Middle frontal gyrus (tissue), 1 donor: ENCODE measurements at regions not wholly inside any gene's neighbourhood (a gene's known extent, or its start where the extent isn't known, plus 50 kb on each side); places are given as distances from the start of the nearest gene placed in this dataset.
"Not testable (repeated sequence)": the region's sequence is repeated elsewhere in the genome, so short reads cannot be mapped to it uniquely, and the experiment has no call there.

Experiments
- DNase-seq: peaks from one replicate; pipeline ENCODE4 v3.0.0-alpha.2; 2015; ENCODE audit warnings: low spot score; ENCODE audit errors: extremely low spot score

DNA sequence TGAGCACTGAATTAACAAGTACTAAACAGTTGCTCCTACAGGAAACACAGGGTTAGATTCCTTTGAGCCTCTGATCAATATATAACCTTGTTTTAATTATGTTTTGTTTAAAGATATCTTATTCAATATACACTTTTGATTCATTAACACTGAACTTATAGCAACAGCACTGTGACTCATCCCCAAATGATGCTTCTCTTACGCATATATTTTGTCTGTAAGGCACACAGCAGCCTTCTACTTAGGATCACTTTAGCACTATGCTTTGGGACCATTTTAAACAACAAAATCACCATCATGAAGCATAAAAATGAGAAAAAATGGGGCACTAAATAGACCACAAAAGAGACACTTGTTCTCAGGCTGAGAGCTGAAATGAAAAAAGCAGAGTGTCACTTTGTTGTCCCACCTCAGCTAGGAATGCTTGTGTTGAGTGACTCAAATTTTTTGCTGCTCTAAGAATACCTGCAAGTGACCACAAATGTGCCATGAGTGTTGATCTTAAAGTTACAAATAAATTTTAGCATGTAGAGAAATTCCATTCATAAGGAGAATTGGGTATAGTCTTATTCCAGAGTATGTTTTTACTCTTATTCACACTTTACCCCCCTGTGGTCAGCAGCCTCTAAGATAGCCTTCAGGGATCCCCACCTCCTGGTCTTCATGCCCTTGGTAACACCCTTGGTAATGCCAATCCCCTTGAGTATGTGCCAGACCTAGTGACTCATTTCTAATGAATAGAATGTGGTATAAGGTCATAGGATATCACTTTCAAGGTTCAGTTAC is 252.7 kb upstream of the IL12B start:
- DNase-seq: no peak

DNA sequence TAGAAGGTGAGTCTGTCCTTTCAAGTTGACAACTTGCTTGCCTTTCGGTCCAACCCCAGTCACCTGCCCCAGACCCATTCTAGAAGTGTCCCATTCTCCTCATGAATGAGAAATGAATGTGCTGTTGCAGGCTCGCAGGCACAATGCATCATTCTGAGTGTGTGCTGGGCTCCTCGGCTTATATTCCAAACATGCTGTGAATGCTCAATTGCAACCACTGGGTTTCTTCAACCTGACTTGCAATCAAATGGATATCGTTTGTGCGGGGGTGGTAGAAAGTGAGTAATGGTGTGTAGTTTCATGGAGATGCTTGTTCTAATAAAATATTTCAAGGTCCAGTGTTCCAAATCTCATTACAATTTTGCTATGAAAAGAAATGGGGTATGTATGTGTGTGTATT is 256.6 kb upstream of the IL12B start:
- DNase-seq: no peak

DNA sequence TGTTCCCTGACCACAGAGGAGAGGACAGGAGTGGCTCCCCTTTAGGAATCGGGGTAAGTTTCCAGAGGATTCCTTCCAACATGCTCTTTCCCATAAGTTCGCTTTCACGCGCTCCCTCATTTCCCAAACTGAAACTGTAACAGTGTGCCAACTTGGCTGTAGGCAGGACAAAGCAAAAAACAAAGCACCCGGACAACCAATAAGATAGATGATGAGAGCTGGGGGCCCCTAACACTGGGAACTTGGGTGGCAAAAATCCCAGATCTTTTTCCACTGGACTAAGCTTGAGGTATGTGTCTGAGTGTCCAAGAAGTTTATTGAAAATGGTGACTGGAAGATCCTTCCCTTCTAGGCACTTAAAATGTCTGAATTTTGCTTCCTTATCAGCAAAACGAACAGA is 258.7 kb upstream of the IL12B start:
- DNase-seq: no peak

DNA sequence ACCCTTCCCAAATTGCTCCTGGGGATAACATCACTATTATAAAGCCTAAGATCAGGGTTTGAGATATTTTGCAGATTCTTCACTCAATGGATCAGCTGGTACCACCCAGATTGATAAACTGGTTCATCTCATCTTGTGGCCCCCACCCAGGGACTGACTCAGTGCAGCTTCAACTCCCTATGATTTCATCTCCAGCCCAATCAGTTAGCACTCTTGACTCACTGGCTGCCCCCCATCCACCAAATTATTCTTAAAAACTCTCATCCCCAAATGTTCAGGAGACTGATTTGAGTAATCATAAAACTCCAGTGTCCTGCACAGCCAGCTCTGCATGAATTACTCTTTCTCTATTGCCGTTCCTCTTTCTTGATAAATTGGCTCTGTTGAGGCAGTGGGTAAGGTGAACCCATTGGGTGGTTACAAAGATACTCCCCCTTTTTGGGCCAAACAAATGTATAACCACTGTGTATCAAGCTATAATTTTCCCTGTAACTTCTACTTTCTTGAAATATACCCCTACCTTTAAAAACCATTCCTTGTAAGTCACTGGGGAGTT is 263.3 kb upstream of the IL12B start:
- DNase-seq: no peak

DNA sequence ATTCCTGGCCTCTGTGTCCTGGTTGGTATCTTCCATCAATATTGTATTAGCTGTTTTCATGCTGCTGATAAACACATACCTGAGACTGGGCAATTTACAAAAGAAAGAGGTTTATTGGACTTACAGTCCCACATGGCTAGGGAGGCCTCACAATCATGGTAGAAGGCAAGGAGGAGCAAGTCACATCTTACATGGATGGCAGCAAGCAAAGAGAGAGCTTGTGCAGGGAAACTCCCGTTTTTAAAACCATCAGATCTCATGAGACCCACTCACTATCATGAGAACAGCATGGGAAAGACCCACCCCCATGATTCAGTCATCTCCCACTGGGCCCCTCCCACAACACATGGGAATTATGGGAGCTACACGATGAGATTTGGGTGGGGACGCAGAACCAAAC is 265.3 kb upstream of the IL12B start:
- DNase-seq: not testable (repeated sequence)

DNA sequence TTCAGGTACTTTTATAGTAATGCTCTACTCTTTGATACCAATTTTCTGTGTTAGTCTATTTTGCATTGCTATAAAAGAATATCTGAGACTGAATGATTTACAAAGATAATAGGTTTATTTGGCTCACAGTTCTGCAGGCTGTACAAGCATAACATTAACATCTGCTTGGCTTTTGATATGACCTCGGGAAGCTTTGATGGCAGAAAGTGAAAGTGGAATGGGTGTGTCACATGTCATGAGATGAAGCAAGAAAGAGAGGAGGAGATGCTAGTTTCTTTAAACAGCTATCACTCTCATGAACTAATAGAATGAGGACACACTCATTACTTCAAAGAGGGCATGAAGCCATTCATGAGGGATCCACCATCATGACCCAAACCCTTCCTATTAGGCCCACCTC is 270.9 kb upstream of the IL12B start:
- DNase-seq: no peak

DNA sequence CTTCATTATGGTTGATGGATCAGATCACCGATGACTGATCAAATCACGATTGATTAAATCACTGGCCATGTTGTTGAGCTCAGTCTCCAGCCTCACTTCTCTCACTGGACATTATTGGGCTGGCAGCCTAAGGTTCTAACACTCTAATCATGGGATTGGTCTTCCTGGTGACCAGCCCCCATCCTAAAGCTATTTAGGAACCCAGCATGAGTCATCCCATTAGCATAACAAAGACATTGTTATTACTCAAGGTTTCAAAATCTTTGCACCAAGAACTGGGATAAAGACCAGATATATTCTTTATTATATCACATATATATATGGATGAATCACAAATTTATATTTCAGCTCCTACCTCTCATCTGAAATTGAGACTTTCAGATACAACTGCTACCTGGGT is 272.1 kb upstream of the IL12B start:
- no peak for DNase-seq

DNA sequence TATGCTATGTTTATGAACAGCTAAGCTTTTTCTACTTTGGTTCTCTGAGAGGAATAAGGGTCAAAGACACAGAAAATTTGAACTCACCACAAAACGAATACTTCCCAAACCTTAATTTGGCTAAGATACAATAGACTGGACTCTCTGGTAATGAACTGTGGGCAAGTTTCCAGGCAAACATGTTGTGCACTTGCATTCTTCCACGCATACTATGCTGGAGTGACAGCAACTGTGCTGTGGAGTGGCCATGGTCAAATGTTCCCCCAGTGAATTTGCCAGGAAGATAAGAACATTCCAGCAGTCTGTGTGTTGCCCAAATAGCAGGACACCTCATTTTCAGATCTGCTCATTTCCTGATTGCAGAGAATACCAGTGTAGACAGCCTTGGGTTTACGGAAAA is 275.3 kb upstream of the IL12B start:
- no peak for DNase-seq

DNA sequence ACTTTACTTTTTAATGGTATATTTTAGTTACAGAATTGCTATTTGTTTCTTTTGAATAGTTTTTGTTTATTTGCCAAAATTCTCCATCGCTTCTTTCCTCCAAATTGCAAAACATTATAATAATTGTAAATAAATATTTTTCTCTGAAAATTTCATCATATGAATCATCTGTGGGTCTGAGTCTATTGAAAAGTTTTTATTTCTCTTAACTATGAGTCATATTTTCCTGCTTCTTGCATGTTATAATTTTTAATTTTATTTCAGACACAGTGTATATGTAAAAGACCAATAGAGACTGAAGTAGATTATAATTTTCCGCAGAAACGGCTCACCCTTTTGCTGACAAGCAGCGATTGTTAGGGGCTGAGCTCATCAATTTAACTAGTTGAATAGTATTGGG is 279.1 kb upstream of the IL12B start:
- DNase-seq: no peak

DNA sequence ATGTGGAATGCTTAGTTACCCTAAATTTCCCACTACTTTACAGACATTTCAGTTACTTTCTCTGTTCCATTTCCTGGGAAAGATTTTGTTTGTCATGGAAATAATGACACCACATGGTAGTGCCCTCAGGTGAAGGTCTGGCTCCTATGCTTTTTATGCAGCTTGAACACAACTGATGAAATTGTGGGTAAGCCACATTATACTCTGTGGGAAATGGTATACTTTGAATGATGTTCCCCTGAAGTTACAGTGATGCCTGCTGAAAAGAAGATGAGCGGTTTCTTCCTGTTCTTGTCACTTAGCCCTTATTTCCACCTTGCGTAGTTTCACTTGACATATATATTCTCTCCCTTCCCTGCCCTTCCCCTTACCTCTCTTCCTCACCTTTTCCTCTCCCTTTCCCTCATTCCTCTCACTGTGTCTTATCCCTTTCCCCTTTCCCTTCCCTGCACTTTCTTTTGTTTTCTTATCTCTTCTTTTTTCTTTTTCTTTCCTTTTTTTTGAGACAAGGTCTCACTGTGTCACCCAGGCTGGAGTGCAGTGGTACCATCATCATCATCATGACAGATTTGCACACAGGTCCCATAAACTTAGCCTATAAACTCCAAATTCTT is 280.8 kb upstream of the IL12B start:
- DNase-seq: no peak

DNA sequence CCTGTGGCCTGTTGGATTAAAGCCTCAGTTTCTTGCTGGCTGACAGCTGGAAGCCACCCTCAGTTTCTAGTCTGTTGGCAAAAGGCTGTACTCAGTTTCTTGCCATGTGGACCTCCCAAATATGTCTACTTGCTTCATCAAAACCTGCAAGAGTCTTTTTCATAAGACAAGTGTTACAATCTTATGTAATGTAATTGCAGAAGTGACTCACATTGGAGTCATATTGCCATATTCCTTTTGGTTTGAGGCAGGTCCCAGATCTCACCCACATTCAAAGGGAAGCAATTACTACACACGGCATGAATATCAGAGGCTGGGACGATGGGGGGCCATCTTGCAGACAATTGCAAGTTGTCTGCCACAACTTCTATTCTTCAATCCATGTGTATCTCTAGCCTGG is 286.7 kb upstream of the IL12B start:
- peak; percentile 11 for DNase-seq

DNA sequence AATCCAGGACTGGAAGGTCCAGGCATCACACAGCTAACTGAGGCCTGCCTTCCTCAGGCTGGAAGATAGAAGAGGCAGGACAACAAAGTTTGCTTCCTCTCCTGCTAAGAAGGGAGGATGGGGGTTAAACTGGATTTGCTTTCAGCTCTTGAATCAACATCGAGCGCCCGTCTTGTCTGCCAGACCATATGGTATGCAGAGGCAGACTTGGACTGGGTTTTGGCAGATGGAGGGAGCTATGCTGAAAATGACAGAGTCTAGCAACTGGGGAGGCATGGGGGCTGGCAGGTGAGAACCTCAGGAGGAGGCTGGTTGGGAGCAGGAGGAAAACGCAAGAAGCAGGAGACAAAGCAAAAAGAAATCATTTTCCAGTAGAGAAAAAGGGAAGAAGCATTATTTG is 289.5 kb upstream of the IL12B start:
- DNase-seq: peak; percentile 67

DNA sequence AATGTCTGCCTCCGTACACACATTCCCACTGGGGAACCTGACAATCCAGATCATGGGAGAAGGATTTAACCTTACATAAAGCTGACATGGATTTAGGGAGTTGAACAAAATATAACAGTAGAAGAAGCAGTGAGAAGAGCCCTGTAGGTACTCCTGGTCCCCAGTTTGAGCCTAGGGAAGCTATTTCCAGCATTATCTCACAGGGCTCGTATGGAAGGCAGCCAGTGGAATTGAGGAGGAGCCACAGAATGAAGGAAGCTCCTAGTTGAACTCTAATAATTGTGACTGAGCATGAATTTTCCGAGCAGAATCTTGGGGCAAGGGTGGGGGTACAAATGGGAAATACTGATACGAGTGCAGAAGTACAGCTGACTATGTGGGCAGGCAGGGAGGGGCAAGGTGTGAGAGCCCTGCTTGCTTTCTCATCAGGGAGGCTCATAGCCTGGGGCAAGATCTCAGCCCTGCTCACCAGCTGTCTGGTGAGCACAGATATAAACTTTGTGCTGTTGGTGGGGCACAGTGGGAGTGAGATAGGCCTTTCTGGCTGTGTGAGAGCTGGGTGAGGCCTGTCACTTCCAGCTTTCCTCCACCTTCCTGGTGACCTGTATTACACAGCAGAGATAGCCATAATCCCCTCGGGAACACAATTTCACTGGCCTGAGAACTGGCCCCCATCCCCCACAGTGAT is 290.7 kb upstream of the IL12B start:
- no peak for DNase-seq

DNA sequence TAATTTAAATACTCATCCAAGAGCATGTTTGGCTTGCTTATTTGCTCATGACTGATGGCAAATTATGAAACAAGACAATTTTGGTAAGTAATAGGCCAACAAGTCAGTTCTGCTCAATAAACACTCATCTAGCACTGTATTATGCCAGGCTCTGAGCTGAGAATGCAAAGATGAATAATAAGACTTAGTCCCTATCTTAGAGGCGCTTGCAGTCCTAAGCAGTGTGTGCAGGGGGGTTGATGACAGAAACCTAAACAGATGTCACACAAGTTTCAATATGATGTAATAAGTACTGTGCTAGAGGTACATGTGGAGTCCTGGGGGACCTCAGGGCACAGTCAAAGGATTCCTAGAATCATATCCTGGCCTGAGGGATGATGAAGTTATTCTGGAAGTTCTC is 287.6 kb upstream of the ADRA1B start:
- no peak for DNase-seq

DNA sequence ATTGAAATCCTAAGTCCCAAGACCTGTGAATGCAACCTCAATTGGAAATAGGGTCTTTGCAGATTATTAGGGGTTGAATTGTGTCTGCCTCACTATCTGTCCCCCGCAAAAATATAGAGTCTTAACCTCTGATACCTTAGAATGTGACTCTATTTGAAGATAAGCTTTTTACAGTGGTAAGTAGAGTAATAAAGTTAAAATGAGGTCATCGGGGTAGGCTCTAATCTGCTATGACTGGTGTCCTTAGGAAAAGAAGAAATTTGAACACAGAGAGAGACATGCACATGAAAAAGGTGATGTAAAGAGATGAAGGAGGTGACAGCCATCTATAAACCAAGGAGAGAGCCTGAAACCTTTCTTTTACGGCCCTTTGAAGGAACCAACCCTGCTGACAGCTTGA is 287.1 kb upstream of the ADRA1B start:
- no peak for DNase-seq

DNA sequence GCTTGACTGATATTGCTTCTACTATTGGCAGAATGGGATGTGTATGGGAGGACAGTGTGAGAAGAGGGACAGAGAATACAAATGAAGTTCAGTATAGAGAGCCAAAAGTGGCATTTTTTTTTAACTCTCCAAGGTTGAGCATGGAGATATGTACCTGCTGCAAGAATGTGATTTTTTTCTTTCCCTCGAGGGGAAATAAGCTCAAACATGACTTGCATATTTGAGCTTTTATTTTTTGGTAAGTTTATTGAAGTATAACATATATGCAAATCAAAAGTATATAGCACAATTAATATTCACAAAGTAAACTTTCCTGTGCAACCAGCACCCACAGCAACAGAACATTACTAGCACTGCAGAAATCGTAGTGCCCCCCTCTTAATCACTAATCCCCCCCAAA is 285.7 kb upstream of the ADRA1B start:
- DNase-seq: no peak

DNA sequence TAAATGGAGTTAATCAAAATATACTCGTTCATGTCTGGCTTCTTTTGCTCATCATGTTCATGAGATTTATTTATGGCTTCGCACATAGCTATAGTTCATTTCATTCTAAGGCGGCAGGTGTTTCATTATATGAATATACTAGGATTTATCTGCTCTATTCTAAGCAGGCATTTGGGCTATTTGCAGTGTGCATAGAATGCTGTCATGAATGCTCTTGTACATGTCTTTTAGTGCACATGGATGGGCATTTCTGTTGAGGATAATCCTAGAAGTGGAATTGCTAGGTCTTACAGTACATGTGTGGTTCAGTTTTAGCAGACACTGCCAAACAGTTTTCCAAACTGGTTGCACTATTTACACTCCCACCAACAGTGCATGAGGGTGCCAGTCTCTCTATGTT is 285.3 kb upstream of the ADRA1B start:
- DNase-seq: no peak

DNA sequence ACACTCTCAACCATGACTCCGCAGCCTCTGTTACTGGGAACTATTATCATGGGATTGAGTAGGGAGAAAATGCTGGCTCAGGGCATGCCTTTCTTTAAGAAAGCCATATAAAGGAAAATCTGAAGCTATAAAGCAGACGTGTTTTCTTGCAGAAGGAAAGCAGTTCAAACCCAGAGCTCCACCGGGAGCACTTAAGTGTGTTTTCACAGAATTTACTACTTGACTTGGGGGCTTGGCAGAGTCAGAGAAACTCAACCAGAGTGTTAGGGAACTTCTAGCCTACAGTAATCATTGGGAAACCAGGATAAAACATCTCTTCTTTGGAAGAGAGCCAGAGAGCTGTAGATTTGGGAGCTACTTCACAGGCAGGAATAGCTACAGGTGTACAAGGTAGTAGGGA is 283.4 kb upstream of the ADRA1B start:
- DNase-seq: no peak

DNA sequence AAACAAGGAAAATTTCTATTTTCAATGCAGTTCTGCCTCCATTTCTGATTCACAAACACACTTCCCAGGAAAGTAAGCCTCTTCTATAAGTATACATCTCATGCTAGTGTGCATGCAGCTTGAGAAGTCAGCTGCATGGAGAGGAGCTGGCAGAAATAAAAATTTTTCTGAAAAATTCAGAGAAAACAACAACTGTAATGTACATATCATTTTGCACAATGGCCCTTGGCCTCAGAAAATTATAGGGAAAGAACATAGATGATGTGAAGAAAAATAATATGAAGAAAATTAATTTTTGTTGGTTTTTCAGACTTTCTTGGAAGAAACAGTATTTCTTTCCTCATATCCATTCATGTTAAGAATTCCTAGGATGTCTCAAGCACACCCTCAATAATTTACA is 277.8 kb upstream of the ADRA1B start:
- DNase-seq: no peak

DNA sequence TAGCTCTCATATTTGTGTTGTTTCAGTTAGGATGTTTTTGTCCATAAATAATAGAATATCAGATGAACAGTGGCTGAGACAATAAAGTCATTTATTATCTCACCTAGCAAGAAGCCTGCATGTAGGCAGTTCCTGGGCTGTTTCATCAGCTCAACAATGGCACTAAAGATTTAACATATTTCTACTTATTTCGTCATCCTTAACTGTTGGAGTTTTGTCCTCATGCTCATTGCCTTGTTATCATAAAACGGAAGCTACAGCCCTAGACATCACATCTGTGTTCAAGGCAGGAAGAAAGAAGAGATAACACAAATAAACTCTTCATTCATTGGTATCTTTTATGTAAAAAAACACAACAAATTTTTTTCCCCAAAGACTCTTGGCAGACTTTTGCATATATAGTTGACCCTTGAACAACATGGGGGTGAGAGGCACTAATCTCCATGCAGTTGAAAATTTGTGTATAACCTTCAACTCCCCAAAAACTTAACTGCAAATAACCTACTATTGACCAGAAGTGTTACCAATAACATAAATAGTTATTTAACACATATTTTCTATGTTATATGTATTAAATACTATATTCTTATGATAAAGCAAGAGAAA is 277.2 kb upstream of the ADRA1B start:
- no peak for DNase-seq

DNA sequence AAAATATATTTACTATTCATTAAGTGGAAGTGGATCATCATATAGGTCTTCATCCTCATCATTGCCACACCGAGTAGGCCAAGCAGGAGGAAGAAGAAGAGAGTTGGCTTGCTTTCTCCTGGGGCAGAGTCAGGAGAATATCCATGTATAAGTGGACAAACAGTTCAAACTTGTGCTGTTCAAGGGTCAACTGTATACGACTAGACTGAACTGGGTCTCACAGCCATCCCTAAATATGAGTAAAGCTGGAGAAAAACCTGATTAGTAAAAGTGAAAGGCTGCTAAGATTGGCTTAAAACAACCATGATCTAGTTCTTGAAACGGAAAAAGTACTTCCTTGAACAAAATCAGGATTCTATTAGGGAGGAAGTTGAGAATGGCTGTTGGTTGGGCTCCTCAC is 276.7 kb upstream of the ADRA1B start:
- no peak for DNase-seq

DNA sequence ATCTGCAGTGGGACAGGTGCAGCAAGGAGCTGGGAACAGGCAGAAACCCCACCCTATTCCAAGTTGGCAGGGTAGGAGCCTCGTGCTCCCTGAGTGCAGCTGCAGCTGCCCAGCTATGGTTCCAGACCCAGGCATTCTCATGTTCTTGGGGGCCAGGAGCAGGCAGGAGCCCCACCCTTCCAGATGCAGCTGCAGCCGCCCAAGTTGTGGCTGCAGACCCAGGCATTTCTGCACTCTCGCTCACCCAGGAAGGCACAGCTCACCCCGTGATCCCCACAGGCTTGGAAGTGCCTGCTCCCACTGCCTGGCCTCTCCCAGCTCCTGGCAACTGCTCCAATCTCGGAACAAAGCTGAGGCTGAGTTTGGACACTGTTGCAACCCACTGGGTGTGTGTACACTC is 275.8 kb upstream of the ADRA1B start:
- no peak for DNase-seq
